ENCODE measurements at regions not wholly inside any gene's neighbourhood (a gene's known extent, or its start where the extent isn't known, plus 50 kb on each side); places are given as distances from the start of the nearest gene placed in this dataset.
"Not testable (repeated sequence)": the region's sequence is repeated elsewhere in the genome, so short reads cannot be mapped to it uniquely, and the experiment has no call there.

- no peak for DNase-seq (ENCODE audit: low read depth in 2 of 3, low spot score in 2 of 3)
These were observed 63.3 kb downstream of the POU4F1 start for GRCh38 chr13:78540058-78540457.

GRCh38 chr13:78526044-78526443 lies 77.3 kb downstream of the POU4F1 start:
- DNase-seq (ENCODE audit: low read depth in 2 of 3, low spot score in 2 of 3): not testable (repeated sequence)

GRCh38 chr13:78524936-78525335 lies 78.4 kb downstream of the POU4F1 start:
- no peak for DNase-seq (ENCODE audit: low read depth in 2 of 3, low spot score in 2 of 3)

DNA sequence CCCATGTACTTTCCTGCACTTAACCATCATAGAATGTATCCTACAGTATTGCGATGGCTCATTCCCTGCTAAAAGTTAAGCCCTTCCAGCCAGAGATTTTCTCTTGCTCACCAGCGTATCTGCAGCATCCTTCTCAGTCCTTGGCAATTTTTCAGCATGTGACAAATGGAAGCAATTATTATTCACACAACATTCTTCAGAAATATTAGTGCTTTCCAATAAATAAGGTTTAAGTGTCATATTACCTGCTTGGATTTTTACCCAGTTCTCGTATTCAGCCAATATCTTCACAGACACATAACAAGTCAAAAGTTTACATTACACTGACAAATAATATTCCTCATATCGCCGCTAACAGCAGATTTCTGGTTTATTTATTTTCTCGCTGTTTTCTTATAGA lies 82.3 kb downstream of the POU4F1 start:
- DNase-seq (ENCODE audit: low read depth in 2 of 3, low spot score in 2 of 3): no peak

DNA sequence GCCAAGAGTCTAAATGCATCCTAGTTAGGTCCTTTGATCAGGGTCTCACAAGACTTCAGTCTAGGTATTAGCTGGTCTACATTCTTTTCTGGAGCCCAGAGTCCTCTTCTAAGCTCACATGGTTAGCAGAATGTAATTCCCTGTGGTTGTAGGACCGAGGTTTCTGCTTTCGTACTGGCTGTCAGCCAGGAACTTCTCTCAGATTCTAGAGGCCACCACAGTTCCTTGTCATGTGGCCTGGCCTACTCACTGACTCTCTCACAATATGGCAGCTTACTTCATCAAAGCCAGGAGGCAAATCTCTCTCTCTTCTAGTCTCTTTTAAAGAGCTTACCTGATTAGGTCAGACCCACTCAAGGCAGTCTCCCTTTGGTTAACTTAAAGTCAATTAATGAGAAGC lies 82.9 kb downstream of the POU4F1 start:
- DNase-seq (ENCODE audit: low read depth in 2 of 3, low spot score in 2 of 3): no peak

GRCh38 chr13:78518482-78518881 lies 84.9 kb downstream of the POU4F1 start:
- not testable (repeated sequence) for DNase-seq (ENCODE audit: low read depth in 2 of 3, low spot score in 2 of 3)

DNA sequence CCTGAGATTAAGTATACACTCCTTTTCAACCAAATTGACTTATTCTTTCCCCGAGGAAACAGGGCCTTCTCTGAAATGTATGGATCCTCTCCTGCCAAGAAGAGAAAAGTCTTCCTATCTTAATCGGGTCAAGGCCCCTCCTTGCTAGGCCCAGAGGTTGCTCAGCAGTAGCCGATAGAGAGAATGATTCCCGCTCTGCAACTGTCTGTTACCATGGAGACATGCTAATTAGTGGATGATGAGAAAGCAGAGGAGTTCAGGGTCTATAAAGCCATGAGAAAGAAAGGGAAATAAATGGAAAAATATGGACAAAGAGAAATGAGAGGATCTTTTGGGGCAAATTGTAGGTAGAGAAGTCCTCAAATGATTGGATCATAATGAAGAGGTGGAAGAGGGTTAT lies 103.5 kb downstream of the POU4F1 start:
- no peak for DNase-seq (ENCODE audit: low read depth in 2 of 3, low spot score in 2 of 3)

- no peak for DNase-seq (ENCODE audit: low read depth in 2 of 3, low spot score in 2 of 3)
These were observed 105.5 kb downstream of the POU4F1 start for GRCh38 chr13:78497702-78498355.

DNA sequence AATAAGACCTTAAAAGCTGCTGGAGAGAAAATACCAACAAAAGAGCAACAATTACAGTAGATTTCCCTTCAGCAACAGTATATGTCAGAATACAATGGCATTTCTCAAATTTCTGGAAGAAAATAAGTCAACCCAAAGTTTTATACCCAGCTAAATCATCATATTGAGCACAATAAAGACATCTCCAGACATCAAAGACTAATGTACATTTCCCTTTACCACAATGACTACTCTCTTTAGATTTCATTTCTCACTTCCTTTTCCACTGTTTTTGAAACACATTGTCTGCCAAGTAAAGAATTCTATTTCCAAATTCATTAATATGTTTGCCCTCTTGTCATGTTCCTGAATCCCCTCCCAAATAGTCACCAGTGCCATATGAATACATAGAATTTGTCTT lies 111.4 kb downstream of the POU4F1 start:
- DNase-seq (ENCODE audit: low read depth in 2 of 3, low spot score in 2 of 3): no peak

- not testable (repeated sequence) for DNase-seq (ENCODE audit: low read depth in 2 of 3, low spot score in 2 of 3)
These were observed 113.1 kb downstream of the POU4F1 start for GRCh38 chr13:78490225-78490624.

DNA sequence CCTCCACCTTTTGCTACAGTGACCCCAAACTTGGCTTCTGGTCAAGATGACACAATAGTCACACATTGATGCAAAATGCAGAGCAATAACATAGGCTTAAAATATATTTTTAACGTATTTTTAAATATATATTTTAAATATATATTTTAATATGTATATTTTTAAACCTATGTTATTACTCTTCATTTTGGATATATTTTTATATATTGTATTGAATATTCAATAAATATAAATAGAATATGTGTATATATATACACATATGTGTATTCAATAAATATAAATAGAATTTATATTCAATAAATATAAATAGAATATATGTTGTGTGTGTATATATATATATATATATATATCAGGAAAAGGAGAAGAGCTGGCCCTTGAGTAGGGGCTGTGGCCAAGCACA lies 115.6 kb downstream of the POU4F1 start:
- no peak for DNase-seq (ENCODE audit: low read depth in 2 of 3, low spot score in 2 of 3)

DNA sequence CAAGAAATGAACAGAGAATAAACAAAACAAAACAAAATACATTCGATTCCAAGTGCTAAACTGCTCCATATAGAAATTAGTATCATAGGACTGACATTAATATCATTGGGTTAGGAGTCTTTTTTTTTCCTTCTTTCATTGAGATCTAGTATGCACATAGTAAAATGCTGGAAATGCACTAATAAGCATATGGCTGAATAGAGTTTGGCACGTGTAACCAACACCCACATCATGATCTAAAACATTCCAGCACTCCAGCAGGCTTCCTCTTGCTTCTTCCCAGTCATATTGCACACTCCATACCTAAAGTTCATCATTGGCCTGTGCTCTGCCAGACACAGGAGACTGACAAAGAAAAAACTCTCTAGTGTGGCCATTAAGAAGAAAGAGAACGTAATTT lies 117.5 kb downstream of the POU4F1 start:
- no peak for DNase-seq (ENCODE audit: low read depth in 2 of 3, low spot score in 2 of 3)

DNA sequence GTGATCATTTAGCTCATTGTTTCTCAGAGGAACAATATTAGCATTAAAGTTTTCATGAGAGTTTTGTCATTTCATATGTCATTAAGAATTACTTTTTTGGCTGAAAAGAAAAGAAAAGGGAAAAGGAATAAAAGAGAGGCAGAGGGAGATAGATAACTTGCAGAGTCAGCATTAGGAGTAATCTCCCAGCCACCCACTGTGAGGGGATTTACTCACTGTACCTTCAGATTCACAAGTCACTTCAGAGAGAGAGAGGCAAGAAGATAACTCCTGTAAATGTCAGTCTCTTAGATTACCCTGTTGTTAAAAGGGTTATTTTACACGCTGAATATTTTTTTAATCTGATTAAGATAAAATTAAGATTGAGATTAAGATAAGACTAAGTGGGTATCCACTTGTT lies 125.2 kb downstream of the POU4F1 start:
- DNase-seq (ENCODE audit: low read depth in 2 of 3, low spot score in 2 of 3): no peak

- DNase-seq (ENCODE audit: low read depth in 2 of 3, low spot score in 2 of 3): no peak
These were observed 126.4 kb downstream of the POU4F1 start for GRCh38 chr13:78476910-78477309.

DNA sequence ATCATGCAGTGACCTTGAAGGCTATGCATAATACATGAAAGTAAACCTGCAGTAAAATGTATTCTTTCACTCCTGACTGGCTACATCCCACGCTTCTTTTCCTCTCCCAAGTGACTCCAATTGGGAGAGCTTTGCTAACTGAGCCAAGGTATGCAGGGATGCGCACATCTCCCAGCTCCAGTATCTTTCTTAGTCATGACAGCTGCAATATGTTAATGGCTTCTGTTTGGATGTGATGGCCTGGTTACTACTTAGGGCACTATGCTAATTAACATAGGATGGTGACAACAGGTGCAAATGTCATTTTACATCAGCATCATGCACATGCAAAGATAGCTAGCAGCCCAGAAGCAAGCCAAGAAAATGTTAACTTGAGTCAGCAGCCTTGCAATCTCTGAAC lies 134.7 kb downstream of the POU4F1 start:
- no peak for DNase-seq (ENCODE audit: low read depth in 2 of 3, low spot score in 2 of 3)

- no peak for DNase-seq (ENCODE audit: low read depth in 2 of 3, low spot score in 2 of 3)
These were observed 138.1 kb downstream of the POU4F1 start for GRCh38 chr13:78465250-78465649.

GRCh38 chr13:78460176-78460575 lies 143.2 kb downstream of the POU4F1 start:
- DNase-seq (ENCODE audit: low read depth in 2 of 3, low spot score in 2 of 3): no peak

- no peak for DNase-seq (ENCODE audit: low read depth in 2 of 3, low spot score in 2 of 3)
These were observed 159.5 kb downstream of the POU4F1 start for GRCh38 chr13:78443839-78444238.

- no peak for DNase-seq (ENCODE audit: low read depth in 2 of 3, low spot score in 2 of 3)
These were observed 165.6 kb downstream of the POU4F1 start for GRCh38 chr13:78437781-78438180.

DNA sequence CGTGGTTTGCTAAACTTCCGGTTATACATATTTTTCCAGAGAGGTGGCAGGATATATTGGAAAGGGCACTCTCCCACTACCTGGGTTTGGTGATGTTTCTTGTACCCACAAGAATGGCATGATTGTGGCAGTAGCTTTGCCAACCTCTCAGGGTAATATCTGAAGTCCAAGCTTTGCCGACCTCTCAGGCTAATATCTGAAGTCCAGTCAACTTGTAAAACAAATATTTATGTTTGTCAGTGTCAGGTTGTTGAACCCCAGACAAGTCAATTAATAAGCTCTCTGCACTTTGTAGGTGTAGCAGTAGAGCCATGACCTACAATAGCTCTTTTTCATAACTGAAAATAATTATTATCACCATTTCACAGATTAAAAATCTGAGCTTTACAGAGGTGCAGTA lies 167.0 kb downstream of the POU4F1 start:
- DNase-seq (ENCODE audit: low read depth in 2 of 3, low spot score in 2 of 3): no peak

- no peak for DNase-seq (ENCODE audit: low read depth in 2 of 3, low spot score in 2 of 3)
These were observed 172.0 kb downstream of the POU4F1 start for GRCh38 chr13:78431328-78431727.

GRCh38 chr13:78430811-78431210 lies 172.5 kb downstream of the POU4F1 start:
- no peak for DNase-seq (ENCODE audit: low read depth in 2 of 3, low spot score in 2 of 3)

DNA sequence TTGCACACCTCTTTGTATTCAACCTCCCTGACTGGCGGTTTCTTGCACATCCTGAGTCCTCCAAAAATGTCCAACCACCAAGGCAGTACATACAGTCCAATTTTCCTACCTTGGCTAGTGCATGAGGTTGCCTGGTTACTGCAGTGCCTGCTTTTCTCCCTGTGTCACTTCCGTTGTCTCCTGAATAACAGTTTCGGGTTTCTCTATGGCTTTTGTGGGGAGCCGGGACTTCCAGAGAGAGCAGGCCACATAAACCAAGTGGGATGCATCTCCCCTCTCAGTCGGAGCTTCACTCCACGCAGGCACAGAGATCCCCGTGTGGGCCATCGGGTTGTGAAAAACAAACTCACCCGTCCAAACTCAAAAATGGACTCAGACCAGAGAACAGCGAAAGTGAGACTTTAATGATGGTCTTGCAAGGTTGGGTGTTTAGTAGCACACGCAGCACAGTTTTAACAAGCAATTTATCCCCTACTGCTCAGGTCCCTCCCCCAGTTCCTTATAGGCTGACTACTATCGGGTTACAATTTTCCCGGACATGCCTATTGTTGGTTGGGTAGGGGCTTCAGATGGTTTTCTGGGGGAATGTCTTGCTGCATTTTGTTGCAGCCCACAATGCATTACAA lies 173.1 kb downstream of the POU4F1 start:
- DNase-seq (ENCODE audit: low read depth in 2 of 3, low spot score in 2 of 3): no peak

Measured in activated CD8-positive, alpha-beta memory T cell treated with anti-CD3 and anti-CD28 coated beads for 48 hours (primary cell).